ENCODE measurements at regions not wholly inside any gene's neighbourhood (a gene's known extent, or its start where the extent isn't known, plus 50 kb on each side); places are given as distances from the start of the nearest gene placed in this dataset.

DNA sequence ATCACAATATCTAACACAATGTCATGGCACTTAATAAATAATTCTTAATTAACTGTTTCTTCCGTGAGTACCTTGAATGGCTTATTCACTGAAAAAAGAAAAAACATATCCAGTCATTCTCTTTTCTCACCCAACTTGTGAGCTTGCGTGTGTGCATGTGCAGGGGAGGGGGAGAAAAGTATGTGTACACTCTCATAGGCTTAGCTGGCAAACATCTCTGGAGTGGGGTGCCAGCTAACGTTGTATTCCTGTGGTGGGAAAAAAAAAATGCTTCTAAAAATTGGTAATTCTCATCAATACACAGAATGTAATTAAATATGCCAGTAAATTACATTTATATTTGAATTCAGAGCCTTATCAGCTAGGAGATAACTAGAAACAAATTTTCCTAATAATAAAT lies 291.9 kb upstream of the NOX3 start:
- Mint-ChIP-seq H3K4me3 (ENCODE audit: unreplicated experiment) (no peak overlapping the region), H3K27me3 (ENCODE audit: unreplicated experiment) (no peaks in the 10 kb centered on the region), H3K9me3 (ENCODE audit: unreplicated experiment) (peaks cover 3% of the 10 kb centered on the region), H3K27ac (ENCODE audit: unreplicated experiment) (no peak overlapping the region), H3K4me1 (ENCODE audit: low read depth, unreplicated experiment) (no peaks in the 10 kb centered on the region), H3K36me3 (ENCODE audit: unreplicated experiment) (no peaks in the 10 kb centered on the region)
- no peak for DNase-seq
- TF ChIP-seq, protein P1, sequence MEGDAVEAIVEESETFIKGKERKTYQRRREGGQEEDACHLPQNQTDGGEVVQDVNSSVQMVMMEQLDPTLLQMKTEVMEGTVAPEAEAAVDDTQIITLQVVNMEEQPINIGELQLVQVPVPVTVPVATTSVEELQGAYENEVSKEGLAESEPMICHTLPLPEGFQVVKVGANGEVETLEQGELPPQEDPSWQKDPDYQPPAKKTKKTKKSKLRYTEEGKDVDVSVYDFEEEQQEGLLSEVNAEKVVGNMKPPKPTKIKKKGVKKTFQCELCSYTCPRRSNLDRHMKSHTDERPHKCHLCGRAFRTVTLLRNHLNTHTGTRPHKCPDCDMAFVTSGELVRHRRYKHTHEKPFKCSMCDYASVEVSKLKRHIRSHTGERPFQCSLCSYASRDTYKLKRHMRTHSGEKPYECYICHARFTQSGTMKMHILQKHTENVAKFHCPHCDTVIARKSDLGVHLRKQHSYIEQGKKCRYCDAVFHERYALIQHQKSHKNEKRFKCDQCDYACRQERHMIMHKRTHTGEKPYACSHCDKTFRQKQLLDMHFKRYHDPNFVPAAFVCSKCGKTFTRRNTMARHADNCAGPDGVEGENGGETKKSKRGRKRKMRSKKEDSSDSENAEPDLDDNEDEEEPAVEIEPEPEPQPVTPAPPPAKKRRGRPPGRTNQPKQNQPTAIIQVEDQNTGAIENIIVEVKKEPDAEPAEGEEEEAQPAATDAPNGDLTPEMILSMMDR (IDR thresholded peaks at IDR 0.05; ENCODE audit: partially characterized antibody, unreplicated experiment), result no peak

DNA sequence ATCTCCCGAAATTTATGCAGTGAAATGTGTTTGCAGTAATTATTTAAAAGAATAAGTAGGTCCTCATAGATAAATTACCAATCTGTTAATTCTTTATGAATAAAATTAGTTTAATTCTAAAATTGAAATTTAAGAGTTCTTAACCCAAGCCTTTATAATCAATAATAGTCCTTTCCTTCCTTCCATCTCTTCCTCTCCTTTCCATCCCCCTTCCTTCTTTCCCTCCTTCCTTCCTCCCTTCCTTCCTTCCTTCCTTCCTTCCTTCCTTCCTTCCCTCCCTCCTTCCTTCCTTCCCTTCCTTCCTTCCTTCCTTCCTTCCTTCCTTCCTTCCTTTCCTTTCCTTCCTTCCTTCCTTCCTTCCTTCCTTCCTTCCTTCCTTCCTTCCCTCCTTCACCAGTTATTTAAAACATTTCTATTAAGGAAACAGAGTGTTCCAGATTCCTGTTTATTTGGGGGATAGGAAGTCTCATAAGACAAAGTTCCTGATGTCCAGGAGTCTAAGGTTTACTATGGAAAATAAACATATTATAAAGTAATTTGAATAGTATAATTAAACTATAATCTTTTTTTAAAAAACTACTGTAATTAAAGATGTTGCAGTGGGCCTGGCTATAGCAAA lies 285.3 kb upstream of the NOX3 start:
- Mint-ChIP-seq H3K27me3 (ENCODE audit: unreplicated experiment) (no peaks in the 10 kb centered on the region), H3K4me1 (ENCODE audit: low read depth, unreplicated experiment) (no peaks in the 10 kb centered on the region), H3K9me3 (ENCODE audit: unreplicated experiment) (no peaks in the 10 kb centered on the region), H3K4me3 (ENCODE audit: unreplicated experiment) (no peak overlapping the region), H3K36me3 (ENCODE audit: unreplicated experiment) (no peaks in the 10 kb centered on the region), H3K27ac (ENCODE audit: unreplicated experiment) (no peak overlapping the region)
- TF ChIP-seq, protein P1 (IDR thresholded peaks at IDR 0.05; ENCODE audit: partially characterized antibody, unreplicated experiment), result no peak
- no peak for DNase-seq

DNA sequence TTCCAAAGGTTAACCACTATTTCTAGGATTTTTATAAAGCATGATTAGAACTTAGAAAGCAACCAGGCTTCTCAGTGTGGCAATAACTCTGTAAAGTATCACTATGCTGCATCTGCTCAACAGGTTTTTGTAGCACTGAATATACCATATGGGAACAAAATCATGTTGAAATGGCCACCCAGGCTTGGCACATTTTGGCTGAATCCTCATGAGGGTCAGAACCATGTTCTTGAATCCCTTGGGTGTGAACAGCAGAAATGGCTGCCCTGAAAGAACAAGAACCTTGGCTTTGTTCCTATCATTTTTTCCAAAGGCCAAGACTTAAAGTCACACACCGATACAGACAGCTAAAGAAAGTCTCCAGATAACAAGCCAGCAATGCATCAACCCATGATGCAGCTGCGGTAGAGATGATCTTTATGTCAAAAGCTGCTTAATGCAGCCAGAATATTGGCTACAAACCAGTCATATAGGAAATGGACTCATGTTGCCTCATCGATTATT lies 283.0 kb upstream of the NOX3 start:
- no peaks in the 10 kb centered on the region for H3K9me3 Mint-ChIP-seq (ENCODE audit: unreplicated experiment)
- TF ChIP-seq, protein P1 (IDR thresholded peaks at IDR 0.05; ENCODE audit: partially characterized antibody, unreplicated experiment), result no peak
- no peaks in the 10 kb centered on the region for H3K36me3 Mint-ChIP-seq (ENCODE audit: unreplicated experiment)
- H3K27ac Mint-ChIP-seq (ENCODE audit: unreplicated experiment), result no peak overlapping the region
- no peaks in the 10 kb centered on the region for H3K4me1 Mint-ChIP-seq (ENCODE audit: low read depth, unreplicated experiment)
- DNase-seq, result no peak
- no peaks in the 10 kb centered on the region for H3K27me3 Mint-ChIP-seq (ENCODE audit: unreplicated experiment)
- no peak overlapping the region for H3K4me3 Mint-ChIP-seq (ENCODE audit: unreplicated experiment)

DNA sequence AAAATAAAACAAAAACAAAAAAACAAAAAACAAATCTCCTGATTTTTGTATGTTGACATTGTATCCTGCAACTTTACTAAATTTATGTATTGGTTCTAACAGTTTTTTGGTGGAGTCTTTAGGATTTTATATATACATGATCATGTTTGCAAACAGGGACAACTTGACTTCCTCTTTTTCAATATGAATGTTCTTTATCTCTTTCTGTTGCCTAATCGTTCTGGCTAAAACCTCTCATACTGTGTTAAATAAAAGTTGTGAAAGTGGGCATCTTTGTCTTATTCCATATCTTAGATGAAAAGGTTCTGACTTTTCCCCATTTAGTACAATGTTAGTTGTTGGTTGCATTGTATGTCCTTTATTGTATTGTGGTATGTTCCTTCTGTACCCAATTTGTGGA lies 261.7 kb upstream of the NOX3 start:
- Mint-ChIP-seq H3K4me3 (ENCODE audit: unreplicated experiment) (no peak overlapping the region), H3K4me1 (ENCODE audit: low read depth, unreplicated experiment) (no peaks in the 10 kb centered on the region), H3K27ac (ENCODE audit: unreplicated experiment) (no peak overlapping the region), H3K9me3 (ENCODE audit: unreplicated experiment) (peaks cover 1% of the 10 kb centered on the region), H3K27me3 (ENCODE audit: unreplicated experiment) (no peaks in the 10 kb centered on the region), H3K36me3 (ENCODE audit: unreplicated experiment) (no peaks in the 10 kb centered on the region)
- TF ChIP-seq, protein P1 (IDR thresholded peaks at IDR 0.05; ENCODE audit: partially characterized antibody, unreplicated experiment), result no peak
- no peak for DNase-seq

DNA sequence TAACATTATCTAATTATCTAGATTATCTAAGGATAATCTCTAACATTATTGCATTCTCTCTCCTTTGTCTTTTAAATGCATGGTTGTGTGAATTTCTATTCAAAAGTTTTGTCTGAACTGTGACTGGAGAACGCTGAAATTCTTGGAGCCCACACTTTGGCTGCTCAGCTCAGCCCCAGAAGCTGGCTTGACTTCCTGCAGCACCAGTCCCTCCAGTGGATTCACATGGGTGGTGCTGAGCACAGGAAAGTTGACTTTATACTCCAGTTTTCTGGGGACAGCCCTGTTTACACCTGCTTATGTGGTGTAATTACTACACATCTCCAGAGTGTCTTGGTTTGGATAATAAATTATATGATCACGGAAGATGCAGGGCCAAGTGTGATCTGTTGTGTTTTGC lies 255.1 kb upstream of the NOX3 start:
- Mint-ChIP-seq H3K27ac (ENCODE audit: unreplicated experiment) (no peak overlapping the region), H3K4me3 (ENCODE audit: unreplicated experiment) (no peak overlapping the region), H3K9me3 (ENCODE audit: unreplicated experiment) (peaks cover 3% of the 10 kb centered on the region), H3K27me3 (ENCODE audit: unreplicated experiment) (no peaks in the 10 kb centered on the region), H3K36me3 (ENCODE audit: unreplicated experiment) (no peaks in the 10 kb centered on the region), H3K4me1 (ENCODE audit: low read depth, unreplicated experiment) (no peaks in the 10 kb centered on the region)
- DNase-seq, result no peak
- TF ChIP-seq, protein P1 (IDR thresholded peaks at IDR 0.05; ENCODE audit: partially characterized antibody, unreplicated experiment), result no peak
